GM04503 (cell line): ENCODE measurements at regions not wholly inside any gene's neighbourhood (a gene's known extent, or its start where the extent isn't known, plus 50 kb on each side); places are given as distances from the start of the nearest gene placed in this dataset.

Experiments
- DNase-seq: peaks from one replicate; pipeline ENCODE4 v3.0.0-alpha.2; 2012; ENCODE audit warnings: low read depth

- no peak for DNase-seq
These were observed 376.2 kb downstream of the SOX11 start for GRCh38 chr2:6068429-6068828.

GRCh38 chr2:6069381-6069780, 377.2 kb downstream of the SOX11 start:
- DNase-seq = no peak

- no peak for DNase-seq
These were observed 379.3 kb downstream of the SOX11 start for GRCh38 chr2:6071519-6071918.

GRCh38 chr2:6072276-6072675, 380.1 kb downstream of the SOX11 start:
- DNase-seq = no peak

- no peak for DNase-seq
These were observed 380.6 kb downstream of the SOX11 start for GRCh38 chr2:6072768-6073167.

- no peak for DNase-seq
These were observed 381.3 kb downstream of the SOX11 start for GRCh38 chr2:6073191-6074088.

GRCh38 chr2:6074089-6074643, 382.0 kb downstream of the SOX11 start:
- DNase-seq = no peak

DNA sequence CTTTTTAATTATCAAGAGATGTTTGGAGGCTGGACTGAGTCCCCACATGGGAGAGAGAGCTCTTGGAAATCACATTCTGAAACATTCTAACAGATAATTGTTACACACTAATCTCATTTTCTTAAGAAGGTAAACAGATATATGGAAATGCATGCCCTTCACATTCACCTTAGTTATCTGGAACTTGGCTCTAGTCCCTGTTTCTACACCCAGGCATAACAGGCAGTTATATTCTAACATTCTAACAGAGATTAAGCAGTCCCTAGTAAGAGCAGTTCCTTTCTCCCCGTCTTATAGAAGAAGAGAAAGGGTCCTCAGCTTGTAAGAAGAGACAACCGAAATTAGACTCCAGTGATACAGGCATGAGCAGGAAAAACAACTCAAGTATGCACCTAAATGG, 385.4 kb downstream of the SOX11 start:
- no peak for DNase-seq

DNA sequence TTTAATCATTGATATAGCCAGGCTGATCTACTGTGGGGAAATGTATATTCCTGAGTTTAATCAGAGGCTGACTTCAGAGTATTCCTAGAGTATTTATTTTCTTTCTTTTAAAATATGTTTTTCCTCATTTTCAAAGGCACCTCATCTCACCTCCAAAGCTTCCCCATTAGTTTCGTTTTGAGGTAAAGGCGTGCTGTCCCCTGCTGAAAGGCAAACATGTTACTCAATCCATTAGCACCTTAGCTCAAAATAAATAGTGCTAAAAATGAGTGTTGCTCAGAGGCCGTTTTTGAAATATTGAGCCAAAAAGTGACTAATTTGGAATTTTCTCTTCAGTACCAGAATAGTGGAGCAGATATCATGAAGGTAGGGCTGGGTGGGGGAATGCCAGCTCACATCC, 386.2 kb downstream of the SOX11 start:
- DNase-seq = no peak

DNA sequence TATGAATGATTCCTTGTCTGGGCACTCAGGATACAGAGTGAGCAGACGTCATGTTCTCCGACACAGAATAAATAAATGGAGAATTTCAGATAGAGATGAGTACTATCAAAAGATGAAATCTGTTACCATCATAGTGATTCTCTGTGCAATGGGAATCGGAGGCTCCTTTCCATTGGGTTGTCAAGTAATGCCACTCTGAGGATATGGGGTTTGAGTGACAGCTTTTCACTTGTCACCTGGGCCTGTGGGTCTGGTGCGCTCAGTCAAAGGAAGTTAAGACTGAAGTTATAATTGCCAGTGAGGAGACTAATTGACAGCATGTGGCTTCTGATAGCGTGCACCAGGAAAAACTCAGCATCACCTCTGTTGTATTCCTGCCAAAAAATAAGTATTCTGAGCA, 387.2 kb downstream of the SOX11 start:
- no peak for DNase-seq

- no peak for DNase-seq
These were observed 389.0 kb downstream of the SOX11 start for GRCh38 chr2:6080932-6081753.

DNA sequence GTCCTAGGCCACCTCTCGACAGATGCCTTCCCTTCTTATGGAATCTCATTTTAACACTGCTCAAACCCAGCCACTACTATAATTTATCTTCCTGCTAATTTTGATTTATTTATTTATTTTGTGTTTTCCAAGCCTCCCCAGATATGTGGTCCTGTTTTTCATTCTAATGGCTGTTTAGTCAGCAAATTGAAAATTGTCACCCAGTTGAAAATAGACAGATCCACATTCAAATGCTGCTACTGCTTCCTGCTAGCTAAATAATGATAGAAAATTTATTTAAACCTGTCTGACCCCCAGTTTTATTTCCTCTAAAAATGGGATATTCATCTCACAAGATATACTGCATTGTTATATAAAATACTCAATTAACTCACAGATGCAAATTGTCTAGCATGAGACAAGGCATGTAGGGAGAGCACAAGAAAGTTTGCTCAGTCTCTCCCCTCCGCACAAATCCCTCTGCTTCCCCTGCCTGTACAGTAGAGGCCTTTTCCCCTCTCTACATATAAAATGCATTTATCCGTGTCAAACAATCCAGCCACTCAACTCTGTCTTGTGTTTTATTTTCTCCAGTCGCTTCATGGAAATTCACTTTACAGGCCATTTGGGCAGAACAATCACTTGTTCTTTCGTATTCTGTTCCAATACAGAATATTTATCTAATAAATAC, 389.9 kb downstream of the SOX11 start:
- no peak for DNase-seq

DNA sequence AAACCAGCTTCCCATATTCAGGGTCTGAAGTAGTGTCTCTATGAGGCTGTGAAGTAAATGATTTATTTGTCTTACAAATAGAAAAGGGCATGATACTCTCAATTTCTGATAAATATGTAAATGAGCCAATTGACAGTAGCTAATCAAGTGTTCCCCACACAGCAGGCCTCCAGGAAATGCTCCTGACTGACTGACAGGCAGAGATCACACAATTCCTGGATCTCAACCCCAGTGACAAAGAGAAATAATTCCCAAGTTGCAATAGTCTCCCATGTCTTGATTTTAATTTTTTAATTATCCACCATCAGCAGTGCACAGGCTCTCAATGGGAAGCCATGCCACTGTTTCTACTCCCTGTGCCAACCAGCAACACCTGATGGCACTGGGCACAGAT, 390.4 kb downstream of the SOX11 start:
- no peak for DNase-seq

- DNase-seq = no peak
These were observed 391.0 kb downstream of the SOX11 start for GRCh38 chr2:6083136-6083535.

GRCh38 chr2:6089474-6089873, 397.3 kb downstream of the SOX11 start:
- DNase-seq = no peak

DNA sequence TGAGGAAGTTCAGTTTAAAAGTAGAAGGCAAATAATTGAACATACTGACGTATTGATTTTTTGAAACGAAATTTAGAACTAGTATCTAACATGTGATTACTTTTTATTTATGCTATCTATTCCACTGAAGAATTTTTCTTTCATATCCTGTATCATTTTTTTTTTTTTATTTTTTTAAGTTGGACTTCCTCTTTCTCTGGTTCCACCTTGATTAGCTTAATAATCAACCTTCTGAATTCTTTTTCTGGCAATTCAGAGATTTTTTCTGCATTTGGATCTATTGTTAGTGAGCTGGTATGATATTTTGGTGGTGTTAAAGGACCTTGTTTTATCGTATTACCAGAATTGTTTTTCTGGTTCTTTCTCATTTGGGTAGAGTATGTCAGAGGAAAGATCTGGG, 411.2 kb downstream of the SOX11 start:
- DNase-seq = no peak

DNA sequence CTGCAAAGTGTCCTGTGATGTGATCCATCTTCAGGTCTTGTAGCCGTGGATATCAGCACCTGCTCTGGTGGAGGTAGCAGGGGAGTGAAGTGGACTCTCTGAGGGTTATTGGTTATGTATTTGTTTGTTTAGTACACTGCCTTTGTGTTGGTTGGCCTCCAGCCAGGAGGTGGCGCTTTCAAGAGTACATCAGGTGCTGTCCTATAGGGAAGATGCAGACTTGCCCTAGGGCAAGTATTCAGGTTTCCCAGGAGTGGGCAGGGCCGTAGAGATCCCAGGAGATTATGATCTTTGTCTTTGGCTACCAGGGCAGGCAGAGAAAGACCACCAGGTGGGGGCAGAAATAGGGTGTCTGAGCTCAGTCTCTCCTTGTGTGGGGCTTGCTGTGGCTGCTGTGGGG, 411.8 kb downstream of the SOX11 start:
- DNase-seq = no peak

DNA sequence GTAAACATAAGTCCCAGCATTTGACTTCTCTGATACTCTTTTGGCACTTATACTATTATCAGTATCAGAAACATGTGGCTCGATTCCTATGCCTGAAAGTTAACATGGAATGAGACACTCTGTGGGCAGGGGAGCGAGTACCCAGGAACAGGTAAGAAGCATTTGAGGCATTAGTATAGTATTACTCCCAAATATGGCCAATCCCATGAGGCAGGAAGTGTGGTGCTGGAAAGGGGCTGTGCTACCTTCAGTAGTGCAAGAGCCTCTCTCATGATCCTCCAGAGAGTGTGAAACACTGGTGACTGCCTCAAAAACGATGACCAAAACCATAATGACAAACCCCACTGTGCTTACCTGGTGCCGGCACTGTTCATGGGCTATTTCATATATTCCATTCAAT, 415.1 kb downstream of the SOX11 start:
- DNase-seq = no peak

DNA sequence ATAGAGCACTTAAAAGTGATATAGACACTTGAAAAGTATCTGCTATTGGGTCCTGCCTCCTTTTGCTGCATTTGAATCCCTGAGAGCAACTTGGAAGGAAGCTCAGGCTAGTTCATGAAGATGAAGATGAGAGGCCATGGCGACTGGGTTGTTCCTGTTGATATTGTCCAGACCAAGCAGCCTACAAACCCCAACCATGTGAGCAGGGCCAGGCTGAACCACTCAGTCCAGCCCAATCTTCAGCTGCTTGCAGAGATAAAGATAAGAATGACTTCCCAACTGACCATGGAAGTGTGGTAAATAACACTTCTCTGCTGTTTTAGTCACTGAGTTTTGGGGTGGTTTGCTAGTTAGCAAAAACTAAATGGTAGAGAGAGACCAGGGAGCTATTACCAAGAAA, 417.6 kb downstream of the SOX11 start:
- DNase-seq = no peak

DNA sequence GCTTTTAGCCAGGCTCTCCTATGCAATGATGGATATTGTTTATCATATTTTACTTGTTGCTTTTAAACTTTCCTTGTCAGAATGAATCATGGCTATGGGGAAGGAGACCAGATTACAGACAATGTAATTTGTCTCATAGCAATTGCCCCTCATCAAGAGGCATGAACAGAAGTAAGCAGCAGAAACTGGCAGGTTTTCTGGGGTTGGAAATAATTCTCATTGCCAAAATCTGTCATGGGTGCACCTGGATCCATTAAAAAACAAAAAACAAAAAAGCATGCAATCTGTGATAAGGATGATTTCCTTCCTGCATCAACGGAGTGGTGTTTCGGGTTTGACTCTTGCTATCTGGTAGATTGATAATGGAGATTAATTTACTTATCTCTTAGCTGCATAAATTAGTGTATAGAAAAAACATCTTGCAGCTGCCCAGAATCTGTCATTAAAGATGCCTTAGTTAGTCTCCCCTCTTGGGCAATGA, 419.6 kb downstream of the SOX11 start:
- no peak for DNase-seq

GRCh38 chr2:6113786-6114185, 421.6 kb downstream of the SOX11 start:
- DNase-seq = no peak

DNA sequence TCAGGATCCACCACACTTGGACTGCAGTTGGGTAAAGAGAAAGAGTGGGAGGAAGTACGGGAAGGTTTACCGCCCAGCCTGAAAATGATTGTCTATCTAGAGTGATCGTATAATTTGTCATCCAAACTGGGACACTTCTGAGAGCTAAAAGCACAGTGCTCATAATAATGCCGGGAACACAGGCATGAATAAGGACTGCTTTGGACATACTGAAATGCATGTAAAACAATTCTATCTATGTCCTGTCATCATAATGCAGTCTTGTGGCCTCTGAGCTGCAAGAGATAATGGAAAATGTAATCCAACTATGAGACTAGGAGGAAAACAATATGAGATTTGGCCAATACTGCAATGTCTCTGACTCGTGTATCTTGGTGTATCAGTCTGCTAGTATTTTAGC, 435.5 kb downstream of the SOX11 start:
- DNase-seq = no peak
